HCT116 (cell line): ENCODE measurements at regions not wholly inside any gene's neighbourhood (a gene's known extent, or its start where the extent isn't known, plus 50 kb on each side); places are given as distances from the start of the nearest gene placed in this dataset.

ENCODE experiments used
- ATAC-seq: fragments of 200-7000 bp; cut with Tn5 transposase; 2 replicates; pipeline ENCODE4 v1.9.1; 2020; ENCODE audit warnings: mild to moderate bottlenecking, moderate library complexity
- BruUV-seq: library from RNA; stranded (reverse); fragments of 400-500 nt; replicated peaks from 2 replicates; lab custom pipeline; 2021; lab: Mats Ljungman, UMichigan
- CTCF ChIA-PET: fragments of 300-600 bp; sonication (Branson Sonifier 250); formaldehyde crosslinking; loops from one replicate; lab custom pipeline; 2021; ENCODE audit warnings: antibody characterized with exemption; lab: Charles Lee
- POLR2A ChIA-PET: fragments of 300-600, 350-600 bp; sonication (Branson Sonifier 250); formaldehyde crosslinking; loops from one replicate; lab custom pipeline; 2021; ENCODE audit warnings: antibody characterized with exemption; lab: Charles Lee
- RAD21 ChIA-PET, 2 experiments: fragments of 300-600 bp; sonication (Branson Sonifier 250); formaldehyde crosslinking; loops; one replicate each; lab custom pipeline; 2023; ENCODE audit warnings: low total read pairs in 2 of 2; ENCODE audit not compliant: uncharacterized antibody in 2 of 2, unreplicated experiment in 2 of 2, low non-redundant PET in 1 of 2; lab: Charles Lee
- DNase-seq: peaks from one replicate; pipeline ENCODE4 v3.0.0-alpha.2; 2010; ENCODE audit warnings: low read depth, low spot score
- H2AFZ ChIP-seq: fragments of 200-600 bp; shearing (Covaris generic), sonication (generic); 2 replicates; pipeline ENCODE4 v1.6.1; 2017; ENCODE audit warnings: low read depth, mixed run types, mixed read lengths, antibody characterized with exemption, low read length; ENCODE audit not compliant: poor library complexity, severe bottlenecking
- H3K27ac ChIP-seq: 2 replicates; pipeline ENCODE4 v1.5.1; 2012; ENCODE audit warnings: low read depth, low read length
- H3K27me3 ChIP-seq: fragments of 200-600 bp; sonication (generic); 2 replicates; pipeline ENCODE4 v1.6.1; 2016; ENCODE audit warnings: mixed run types, low read length, mixed read lengths; ENCODE audit not compliant: insufficient read depth
- H3K36me3 ChIP-seq, 2 experiments: fragments of 200-500 bp in 1 of 2; fragments of 200-600 bp in 1 of 2; sonication (Bioruptor generic) in 1 of 2; sonication (generic) in 1 of 2; 2 replicates each; pipeline versions ENCODE4 v1.5.1 to v1.6.1; 2014 to 2016; ENCODE audit warnings: low read length in 2 of 2, inconsistent platforms in 1 of 2, mixed read lengths in 1 of 2, mixed run types in 1 of 2; ENCODE audit not compliant: insufficient read depth in 2 of 2, control insufficient read depth in 1 of 2
- H3K4me1 ChIP-seq, 2 experiments: fragments of 200-600 bp in 1 of 2; sonication (generic) in 1 of 2; 2 replicates each; pipeline versions ENCODE4 v1.5.1 to v1.6.1; 2012 to 2017; ENCODE audit warnings: low read length in 2 of 2, inconsistent platforms in 1 of 2, mild to moderate bottlenecking in 1 of 2, mixed read lengths in 1 of 2, mixed run types in 1 of 2, moderate library complexity in 1 of 2; ENCODE audit not compliant: insufficient read depth in 2 of 2, control insufficient read depth in 1 of 2
- H3K4me2 ChIP-seq: fragments of 200-600 bp; sonication (generic); 2 replicates; pipeline ENCODE4 v1.6.1; 2017; ENCODE audit warnings: mixed run types, low read length, mixed read lengths
- H3K4me3 ChIP-seq, 2 experiments: fragments of 200-600 bp in 1 of 2; sonication (generic) in 1 of 2; replicated peaks in 1 of 2; 2 replicates each; pipeline ENCODE4 v1.5.1; 2011 to 2016; ENCODE audit warnings: low read length in 2 of 2, control low read depth in 1 of 2, low read depth in 1 of 2, mild to moderate bottlenecking in 1 of 2, mixed read lengths in 1 of 2, mixed run types in 1 of 2
- H3K79me2 ChIP-seq: fragments of 200-600 bp; sonication (generic); 2 replicates; pipeline ENCODE4 v1.6.1; 2017; ENCODE audit warnings: mild to moderate bottlenecking, mixed run types, low read length, moderate library complexity, mixed read lengths; ENCODE audit not compliant: insufficient read depth
- H3K9ac ChIP-seq: fragments of 200-600 bp; sonication (generic); 2 replicates; pipeline ENCODE4 v1.6.1; 2016; ENCODE audit warnings: low read length, mixed read lengths
- H3K9me2 ChIP-seq: fragments of 200-600 bp; sonication (generic), shearing (Covaris generic); 2 replicates; pipeline ENCODE4 v1.6.1; 2017; ENCODE audit warnings: mixed run types, mild to moderate bottlenecking, moderate library complexity; ENCODE audit not compliant: insufficient read depth
- H3K9me3 ChIP-seq, 2 experiments: fragments of 200-500 bp in 1 of 2; fragments of 200-600 bp in 1 of 2; sonication (Bioruptor generic) in 1 of 2; sonication (generic) in 1 of 2; 2 replicates each; pipeline ENCODE4 v1.6.1; 2014 to 2017; ENCODE audit warnings: low read length in 2 of 2, mixed read lengths in 2 of 2, inconsistent platforms in 1 of 2, low read depth in 1 of 2, mild to moderate bottlenecking in 1 of 2, mixed run types in 1 of 2, moderate library complexity in 1 of 2; ENCODE audit not compliant: control insufficient read depth in 1 of 2, insufficient read depth in 1 of 2
- H4K20me1 ChIP-seq: fragments of 200-600 bp; sonication (generic), shearing (Covaris generic); 2 replicates; pipeline ENCODE4 v1.6.1; 2017; ENCODE audit warnings: mixed run types, mild to moderate bottlenecking, moderate library complexity; ENCODE audit not compliant: insufficient read depth
- EGR1 ChIP-seq: IDR thresholded peaks from 2 replicates; pipeline ENCODE4 v1.6.1; 2012; ENCODE audit warnings: low read depth
- ELF1 ChIP-seq: IDR thresholded peaks from 2 replicates; pipeline ENCODE4 v1.6.1; 2012; ENCODE audit warnings: low read depth, borderline replicate concordance
- FOSL1 ChIP-seq: IDR thresholded peaks from 2 replicates; pipeline ENCODE4 v1.6.1; 2012; ENCODE audit warnings: low read depth
- JUND ChIP-seq: IDR thresholded peaks from 2 replicates; pipeline ENCODE4 v1.6.1; 2012
- MAX ChIP-seq: IDR thresholded peaks from 2 replicates; pipeline ENCODE4 v1.6.1; 2012
- POLR2A ChIP-seq: IDR thresholded peaks from 2 replicates; pipeline ENCODE4 v1.7.0; 2011; ENCODE audit warnings: borderline replicate concordance; ENCODE audit not compliant: insufficient read depth, insufficient read length; ENCODE audit errors: extremely low read depth
- RAD21 ChIP-seq: IDR thresholded peaks from 2 replicates; pipeline ENCODE4 v1.6.1; 2012; ENCODE audit warnings: low read depth, mild to moderate bottlenecking
- REST ChIP-seq: IDR thresholded peaks from 2 replicates; pipeline ENCODE4 v1.6.1; 2012; ENCODE audit warnings: low read depth
- SIN3A ChIP-seq: IDR thresholded peaks from 2 replicates; pipeline ENCODE4 v1.6.1; 2012; ENCODE audit warnings: low read depth
- TCF7L2 ChIP-seq: IDR thresholded peaks from 2 replicates; pipeline ENCODE4 v1.7.0; 2011; ENCODE audit warnings: borderline replicate concordance, inconsistent platforms; ENCODE audit not compliant: insufficient read depth, insufficient read length; ENCODE audit errors: extremely low read depth
- YY1 ChIP-seq: IDR thresholded peaks from 2 replicates; pipeline ENCODE4 v1.6.1; 2011; ENCODE audit warnings: low read length, low read depth, moderate library complexity, mild to moderate bottlenecking; ENCODE audit not compliant: insufficient replicate concordance; ENCODE audit errors: extremely low read depth
- ZFX ChIP-seq: fragments of 450-650 bp; IDR thresholded peaks from 2 replicates; pipeline ENCODE4 v1.6.1; 2017
- ZNF274 ChIP-seq: fragments of 200-500 bp; sonication (Bioruptor generic); IDR thresholded peaks from 2 replicates; pipeline ENCODE4 v1.6.1; 2014; ENCODE audit warnings: mild to moderate bottlenecking, low read depth, low read length, inconsistent platforms
- intact Hi-C: fragments of 100-400 bp; cut with micrococcal nuclease; formaldehyde crosslinking; loops from 2 replicates; pipeline ENCODE4 v1.10.0; 2022

GRCh38 chr14:32014498-32014897 lies 62.6 kb upstream of the ARHGAP5 start:
- H3K27ac ChIP-seq: no peak overlapping the region
- no peaks in the 10 kb centered on the region for H3K79me2 ChIP-seq
- RAD21 ChIA-PET: no interaction called here
- no peak overlapping the region for H2AFZ ChIP-seq
- POLR2A ChIA-PET: no interaction called here
- ATAC-seq: no peak
- H3K4me3 ChIP-seq: no peak overlapping the region
- H3K9me3 ChIP-seq: no peaks in the 10 kb centered on the region
- H3K4me1 ChIP-seq: peaks cover 15 to 31% of the 10 kb centered on the region in 2 experiments; a peak in 3 of 4 replicates
- BruUV-seq: no TSS peak
- H3K27me3 ChIP-seq: no peaks in the 10 kb centered on the region
- H3K9ac ChIP-seq: no peak overlapping the region
- CTCF ChIA-PET: no interaction called here
- no peaks in the 10 kb centered on the region for H3K36me3 ChIP-seq
- H3K9me2 ChIP-seq: no peaks in the 10 kb centered on the region
- no peak overlapping the region for H3K4me2 ChIP-seq
- no peaks in the 10 kb centered on the region for H4K20me1 ChIP-seq
- TF ChIP-seq ELF1: no peak
- no peak for TF ChIP-seq SIN3A
- no peak for TF ChIP-seq POLR2A
- no peak for TF ChIP-seq YY1
- no peak for TF ChIP-seq EGR1
- TF ChIP-seq FOSL1: no peak
- no peak for TF ChIP-seq TCF7L2
- TF ChIP-seq RAD21: no peak
- no peak for TF ChIP-seq JUND
- DNase-seq: no peak
- intact Hi-C loops: no loop called here

DNA sequence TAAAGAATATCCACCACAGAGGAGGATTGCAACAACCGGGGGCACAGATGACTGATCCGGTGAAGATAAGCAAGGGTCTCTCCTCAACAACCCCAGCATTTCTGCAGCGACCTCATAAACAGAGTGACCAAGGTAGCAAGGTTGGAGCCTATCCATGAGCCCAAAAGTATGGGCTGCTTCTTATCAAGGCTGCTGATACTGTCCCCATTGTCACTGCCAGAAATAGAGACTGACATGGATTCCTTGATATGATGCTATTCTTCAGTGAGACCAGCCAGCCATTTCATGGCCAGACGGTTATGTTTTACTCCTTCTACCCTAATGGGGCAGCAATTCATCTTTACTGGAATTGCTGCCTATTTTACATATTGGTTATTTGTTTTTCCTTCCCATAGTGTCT lies 61.9 kb upstream of the ARHGAP5 start:
- no TSS peak for BruUV-seq
- no peaks in the 10 kb centered on the region for H3K9me3 ChIP-seq
- no peak overlapping the region for H3K4me3 ChIP-seq
- H3K9ac ChIP-seq: no peak overlapping the region
- intact Hi-C loops: no loop called here
- H2AFZ ChIP-seq: no peak overlapping the region
- POLR2A ChIA-PET: no interaction called here
- RAD21 ChIA-PET: no interaction called here
- no peaks in the 10 kb centered on the region for H3K9me2 ChIP-seq
- no peak overlapping the region for H3K27ac ChIP-seq
- CTCF ChIA-PET: no interaction called here
- TF ChIP-seq SIN3A (no peak), EGR1 (no peak), FOSL1 (no peak), ZNF274 (no peak), REST (no peak), MAX (no peak), ZFX (no peak), POLR2A (no peak), JUND (no peak)
- no peaks in the 10 kb centered on the region for H3K79me2 ChIP-seq
- no peak overlapping the region for H3K4me2 ChIP-seq
- H4K20me1 ChIP-seq: no peaks in the 10 kb centered on the region
- no peaks in the 10 kb centered on the region for H3K27me3 ChIP-seq
- DNase-seq (no peak), ATAC-seq (no peak)
- H3K36me3 ChIP-seq: no peaks in the 10 kb centered on the region
- H3K4me1 ChIP-seq: peaks cover 12 to 24% of the 10 kb centered on the region in 2 experiments; a peak in 3 of 4 replicates
